Nephron (organoid): ENCODE measurements at regions not wholly inside any gene's neighbourhood (a gene's known extent, or its start where the extent isn't known, plus 50 kb on each side); places are given as distances from the start of the nearest gene placed in this dataset.

ENCODE experiments used
- H3K27ac Mint-ChIP-seq, 3 experiments: 2 replicates each; pipeline ENCODE4 v1.8.0; 2020; ENCODE audit warnings: mixed read lengths in 3 of 3, mild to moderate bottlenecking in 2 of 3, moderate library complexity in 1 of 3
- H3K27me3 Mint-ChIP-seq: 2 replicates; pipeline ENCODE4 v1.8.0; 2021; ENCODE audit warnings: low read depth, mild to moderate bottlenecking, moderate library complexity, mixed read lengths
- H3K36me3 Mint-ChIP-seq: 2 replicates; pipeline ENCODE4 v1.8.0; 2020; ENCODE audit warnings: low read depth, mixed read lengths
- H3K4me1 Mint-ChIP-seq: 2 replicates; pipeline ENCODE4 v1.8.0; 2020; ENCODE audit warnings: mixed read lengths
- H3K4me3 Mint-ChIP-seq, 3 experiments: 2 replicates each; pipeline ENCODE4 v1.8.0; 2020; ENCODE audit warnings: mild to moderate bottlenecking in 3 of 3, mixed read lengths in 3 of 3, moderate library complexity in 2 of 3
- H3K9me3 Mint-ChIP-seq: 2 replicates; pipeline ENCODE4 v1.8.0; 2020; ENCODE audit warnings: mixed read lengths
- CTCF ChIP-seq, 3 experiments: fragments of 200-600 bp; sonication (generic); IDR thresholded peaks; one replicate each; pipeline ENCODE4 v1.5.0; 2021; ENCODE audit warnings: antibody characterized with exemption in 3 of 3; ENCODE audit not compliant: unreplicated experiment in 3 of 3

GRCh38 chr21:19350286-19350685, 946.7 kb upstream of the TMPRSS15 start:
- no peaks in the 10 kb centered on the region for H3K27me3 Mint-ChIP-seq

DNA sequence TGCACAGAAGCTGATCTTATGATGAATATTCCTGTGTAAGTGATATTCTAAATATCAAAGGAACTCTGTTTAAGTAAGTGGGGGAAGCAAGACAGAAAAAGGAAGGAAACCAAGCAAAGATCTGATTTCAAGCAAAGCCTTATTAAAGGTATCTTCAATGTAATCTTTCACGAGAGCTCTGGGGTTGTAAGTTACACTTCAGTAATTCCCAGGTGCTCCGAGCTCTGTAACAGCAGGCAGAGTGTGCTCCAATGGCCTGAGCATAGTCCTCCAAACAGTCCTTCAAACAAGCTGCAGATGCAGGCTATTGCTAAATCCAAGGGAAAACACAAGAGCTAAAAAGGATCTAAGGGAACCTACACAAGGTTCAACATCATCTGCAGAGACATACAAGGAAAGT, 949.7 kb upstream of the TMPRSS15 start:
- Mint-ChIP-seq H3K9me3 (no peaks in the 10 kb centered on the region), H3K27me3 (no peaks in the 10 kb centered on the region), H3K36me3 (no peaks in the 10 kb centered on the region), H3K4me1 (no peaks in the 10 kb centered on the region), H3K27ac (peak overlapping the region in 1 of 3 experiments; percentile 13), H3K4me3 (no peak overlapping the region)
- no peak for TF ChIP-seq CTCF (IDR thresholded peaks at IDR 0.05; ENCODE audit: unreplicated experiment in 3 of 3)

More at GRCh38 chr21:19350286-19350685, 946.7 kb upstream of the TMPRSS15 start:
- Mint-ChIP-seq H3K4me3 (no peak overlapping the region), H3K36me3 (no peaks in the 10 kb centered on the region), H3K4me1 (no peaks in the 10 kb centered on the region), H3K9me3 (no peaks in the 10 kb centered on the region), H3K27ac (no peak overlapping the region)
- TF ChIP-seq CTCF (IDR thresholded peaks at IDR 0.05; ENCODE audit: unreplicated experiment in 3 of 3): no peak

- TF ChIP-seq CTCF (IDR thresholded peaks at IDR 0.05; ENCODE audit: unreplicated experiment in 3 of 3): no peak
- H3K4me3 Mint-ChIP-seq: no peak overlapping the region
- no peaks in the 10 kb centered on the region for H3K9me3 Mint-ChIP-seq
- no peaks in the 10 kb centered on the region for H3K27me3 Mint-ChIP-seq
- no peaks in the 10 kb centered on the region for H3K36me3 Mint-ChIP-seq
- no peaks in the 10 kb centered on the region for H3K4me1 Mint-ChIP-seq
- H3K27ac Mint-ChIP-seq: no peak overlapping the region
Measured at GRCh38 chr21:19368944-19369343, 965.4 kb upstream of the TMPRSS15 start.

DNA sequence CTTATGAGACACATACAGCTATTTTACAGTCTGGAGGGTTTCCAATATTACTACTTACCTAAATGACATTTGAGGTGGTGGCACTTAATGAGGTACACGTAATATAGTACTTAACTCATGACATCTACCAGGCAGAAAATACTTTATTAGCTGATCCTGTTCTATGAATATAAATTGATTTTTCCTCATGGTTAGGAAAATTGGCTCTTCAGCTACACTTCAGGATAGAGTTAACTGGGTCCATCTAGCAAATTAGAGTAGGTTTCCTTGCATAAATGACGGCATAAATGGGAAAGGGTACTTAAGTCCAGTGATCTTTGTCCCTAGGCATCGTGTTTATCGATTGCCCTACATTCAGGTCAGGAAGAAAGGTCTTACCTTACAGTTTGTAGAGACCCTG, 988.8 kb upstream of the TMPRSS15 start:
- H3K9me3 Mint-ChIP-seq: no peaks in the 10 kb centered on the region
- H3K4me3 Mint-ChIP-seq: no peak overlapping the region
- no peaks in the 10 kb centered on the region for H3K36me3 Mint-ChIP-seq

GRCh38 chr21:19400223-19400770, 996.7 kb upstream of the TMPRSS15 start:
- Mint-ChIP-seq H3K27me3 (no peaks in the 10 kb centered on the region), H3K9me3 (no peaks in the 10 kb centered on the region), H3K27ac (no peak overlapping the region), H3K4me1 (no peaks in the 10 kb centered on the region), H3K36me3 (no peaks in the 10 kb centered on the region), H3K4me3 (no peak overlapping the region)
- TF ChIP-seq CTCF (IDR thresholded peaks at IDR 0.05; ENCODE audit: unreplicated experiment in 3 of 3): no peak

More for the DNA sequence above, 988.8 kb upstream of the TMPRSS15 start:
- H3K27me3 Mint-ChIP-seq: no peaks in the 10 kb centered on the region
- H3K27ac Mint-ChIP-seq: no peak overlapping the region
- TF ChIP-seq CTCF (IDR thresholded peaks at IDR 0.05; ENCODE audit: unreplicated experiment in 3 of 3): no peak
- no peaks in the 10 kb centered on the region for H3K4me1 Mint-ChIP-seq

- no peak overlapping the region for H3K4me3 Mint-ChIP-seq
- H3K27me3 Mint-ChIP-seq: no peaks in the 10 kb centered on the region
- H3K9me3 Mint-ChIP-seq: no peaks in the 10 kb centered on the region
- no peaks in the 10 kb centered on the region for H3K4me1 Mint-ChIP-seq
- H3K27ac Mint-ChIP-seq: no peak overlapping the region
- H3K36me3 Mint-ChIP-seq: no peaks in the 10 kb centered on the region
- TF ChIP-seq CTCF (IDR thresholded peaks at IDR 0.05; ENCODE audit: unreplicated experiment in 3 of 3): no peak
Measured at GRCh38 chr21:19402870-19403269, 999.3 kb upstream of the TMPRSS15 start.
